ENCODE measurements at regions not wholly inside any gene's neighbourhood (a gene's known extent, or its start where the extent isn't known, plus 50 kb on each side); places are given as distances from the start of the nearest gene placed in this dataset.
"Not testable (repeated sequence)": the region's sequence is repeated elsewhere in the genome, so short reads cannot be mapped to it uniquely, and the experiment has no call there.

GRCh38 chr9:84501587-84501986 lies 161.0 kb upstream of the SLC28A3 start:
- no peaks in the 10 kb centered on the region for H3K36me3 Mint-ChIP-seq (ENCODE audit: low read depth)
- H3K27me3 Mint-ChIP-seq (ENCODE audit: low read depth), result no peaks in the 10 kb centered on the region
- no peak overlapping the region for H3K4me3 Mint-ChIP-seq
- no peaks in the 10 kb centered on the region for H3K9me3 Mint-ChIP-seq
- H3K4me1 Mint-ChIP-seq (ENCODE audit: low read depth), result no peaks in the 10 kb centered on the region
- no peak for DNase-seq (ENCODE audit: low spot score)
- H3K27ac Mint-ChIP-seq, result no peak overlapping the region

- Mint-ChIP-seq H3K27me3 (ENCODE audit: low read depth) (no peaks in the 10 kb centered on the region), H3K27ac (no peak overlapping the region), H3K4me3 (no peak overlapping the region), H3K4me1 (ENCODE audit: low read depth) (no peaks in the 10 kb centered on the region), H3K36me3 (ENCODE audit: low read depth) (no peaks in the 10 kb centered on the region), H3K9me3 (no peaks in the 10 kb centered on the region)
- no peak for DNase-seq (ENCODE audit: low spot score)
Observed at GRCh38 chr9:84502066-84502465, 161.5 kb upstream of the SLC28A3 start.

GRCh38 chr9:84504360-84504759 lies 163.8 kb upstream of the SLC28A3 start:
- no peak for DNase-seq (ENCODE audit: low spot score)
- Mint-ChIP-seq H3K27ac (no peak overlapping the region), H3K4me3 (no peak overlapping the region), H3K27me3 (ENCODE audit: low read depth) (no peaks in the 10 kb centered on the region), H3K4me1 (ENCODE audit: low read depth) (no peaks in the 10 kb centered on the region), H3K36me3 (ENCODE audit: low read depth) (no peaks in the 10 kb centered on the region), H3K9me3 (no peaks in the 10 kb centered on the region)

GRCh38 chr9:84511651-84512050 lies 157.9 kb upstream of the NTRK2 start:
- H3K4me1 Mint-ChIP-seq (ENCODE audit: low read depth), result no peaks in the 10 kb centered on the region
- H3K27me3 Mint-ChIP-seq (ENCODE audit: low read depth), result no peaks in the 10 kb centered on the region
- no peaks in the 10 kb centered on the region for H3K9me3 Mint-ChIP-seq
- H3K4me3 Mint-ChIP-seq, result no peak overlapping the region
- no peaks in the 10 kb centered on the region for H3K36me3 Mint-ChIP-seq (ENCODE audit: low read depth)
- DNase-seq (ENCODE audit: low spot score), result no peak
- no peak overlapping the region for H3K27ac Mint-ChIP-seq

GRCh38 chr9:84512493-84512892 lies 157.0 kb upstream of the NTRK2 start:
- Mint-ChIP-seq H3K36me3 (ENCODE audit: low read depth) (no peaks in the 10 kb centered on the region), H3K4me3 (no peak overlapping the region), H3K9me3 (no peaks in the 10 kb centered on the region), H3K27ac (no peak overlapping the region), H3K4me1 (ENCODE audit: low read depth) (no peaks in the 10 kb centered on the region), H3K27me3 (ENCODE audit: low read depth) (no peaks in the 10 kb centered on the region)
- DNase-seq (ENCODE audit: low spot score), result no peak

- Mint-ChIP-seq H3K4me1 (ENCODE audit: low read depth) (no peaks in the 10 kb centered on the region), H3K9me3 (no peaks in the 10 kb centered on the region), H3K4me3 (no peak overlapping the region), H3K27ac (no peak overlapping the region), H3K36me3 (ENCODE audit: low read depth) (no peaks in the 10 kb centered on the region), H3K27me3 (ENCODE audit: low read depth) (no peaks in the 10 kb centered on the region)
- no peak for DNase-seq (ENCODE audit: low spot score)
Observed at GRCh38 chr9:84513473-84513872, 156.1 kb upstream of the NTRK2 start.

GRCh38 chr9:84513979-84514378 lies 155.6 kb upstream of the NTRK2 start:
- no peaks in the 10 kb centered on the region for H3K36me3 Mint-ChIP-seq (ENCODE audit: low read depth)
- H3K4me1 Mint-ChIP-seq (ENCODE audit: low read depth), result no peaks in the 10 kb centered on the region
- H3K27me3 Mint-ChIP-seq (ENCODE audit: low read depth), result no peaks in the 10 kb centered on the region
- no peak overlapping the region for H3K27ac Mint-ChIP-seq
- no peaks in the 10 kb centered on the region for H3K9me3 Mint-ChIP-seq
- H3K4me3 Mint-ChIP-seq, result no peak overlapping the region
- no peak for DNase-seq (ENCODE audit: low spot score)

GRCh38 chr9:84514421-84514820 lies 155.1 kb upstream of the NTRK2 start:
- no peak for DNase-seq (ENCODE audit: low spot score)
- Mint-ChIP-seq H3K4me3 (no peak overlapping the region), H3K9me3 (no peaks in the 10 kb centered on the region), H3K27me3 (ENCODE audit: low read depth) (no peaks in the 10 kb centered on the region), H3K4me1 (ENCODE audit: low read depth) (no peaks in the 10 kb centered on the region), H3K36me3 (ENCODE audit: low read depth) (no peaks in the 10 kb centered on the region), H3K27ac (no peak overlapping the region)

GRCh38 chr9:84517026-84517425 lies 152.5 kb upstream of the NTRK2 start:
- H3K9me3 Mint-ChIP-seq, result no peaks in the 10 kb centered on the region
- DNase-seq (ENCODE audit: low spot score), result no peak
- no peak overlapping the region for H3K27ac Mint-ChIP-seq
- no peaks in the 10 kb centered on the region for H3K4me1 Mint-ChIP-seq (ENCODE audit: low read depth)
- no peak overlapping the region for H3K4me3 Mint-ChIP-seq
- H3K36me3 Mint-ChIP-seq (ENCODE audit: low read depth), result no peaks in the 10 kb centered on the region
- H3K27me3 Mint-ChIP-seq (ENCODE audit: low read depth), result no peaks in the 10 kb centered on the region

- no peak for DNase-seq (ENCODE audit: low spot score)
- H3K36me3 Mint-ChIP-seq (ENCODE audit: low read depth), result no peaks in the 10 kb centered on the region
- no peaks in the 10 kb centered on the region for H3K9me3 Mint-ChIP-seq
- no peak overlapping the region for H3K27ac Mint-ChIP-seq
- no peaks in the 10 kb centered on the region for H3K4me1 Mint-ChIP-seq (ENCODE audit: low read depth)
- no peak overlapping the region for H3K4me3 Mint-ChIP-seq
- H3K27me3 Mint-ChIP-seq (ENCODE audit: low read depth), result no peaks in the 10 kb centered on the region
Observed at GRCh38 chr9:84519413-84519812, 150.1 kb upstream of the NTRK2 start.

GRCh38 chr9:84521208-84521607 lies 148.3 kb upstream of the NTRK2 start:
- no peak for DNase-seq (ENCODE audit: low spot score)
- Mint-ChIP-seq H3K4me3 (no peak overlapping the region), H3K27me3 (ENCODE audit: low read depth) (no peaks in the 10 kb centered on the region), H3K27ac (no peak overlapping the region), H3K36me3 (ENCODE audit: low read depth) (no peaks in the 10 kb centered on the region), H3K4me1 (ENCODE audit: low read depth) (no peaks in the 10 kb centered on the region), H3K9me3 (no peaks in the 10 kb centered on the region)

- not testable (repeated sequence) for H3K27me3 Mint-ChIP-seq (ENCODE audit: low read depth); H3K27ac Mint-ChIP-seq; DNase-seq (ENCODE audit: low spot score); H3K4me1 Mint-ChIP-seq (ENCODE audit: low read depth); H3K4me3 Mint-ChIP-seq; H3K36me3 Mint-ChIP-seq (ENCODE audit: low read depth)
- peaks cover 16% of the 10 kb centered on the region for H3K9me3 Mint-ChIP-seq
Observed at GRCh38 chr9:84526211-84526610, 143.3 kb upstream of the NTRK2 start.

- H3K36me3 Mint-ChIP-seq (ENCODE audit: low read depth); H3K27me3 Mint-ChIP-seq (ENCODE audit: low read depth); H3K4me3 Mint-ChIP-seq; DNase-seq (ENCODE audit: low spot score); H3K4me1 Mint-ChIP-seq (ENCODE audit: low read depth); H3K27ac Mint-ChIP-seq: not testable (repeated sequence)
- H3K9me3 Mint-ChIP-seq, result peaks cover 16% of the 10 kb centered on the region
Observed at GRCh38 chr9:84527060-84527720, 142.3 kb upstream of the NTRK2 start.

- H3K36me3 Mint-ChIP-seq (ENCODE audit: low read depth); H3K27ac Mint-ChIP-seq; H3K4me3 Mint-ChIP-seq; H3K27me3 Mint-ChIP-seq (ENCODE audit: low read depth); DNase-seq (ENCODE audit: low spot score); H3K4me1 Mint-ChIP-seq (ENCODE audit: low read depth): not testable (repeated sequence)
- peaks cover 20% of the 10 kb centered on the region for H3K9me3 Mint-ChIP-seq
Observed at GRCh38 chr9:84535973-84536372, 133.6 kb upstream of the NTRK2 start.

- Mint-ChIP-seq H3K27ac (no peak overlapping the region), H3K4me1 (ENCODE audit: low read depth) (no peaks in the 10 kb centered on the region), H3K4me3 (no peak overlapping the region), H3K27me3 (ENCODE audit: low read depth) (no peaks in the 10 kb centered on the region), H3K9me3 (peaks cover 20% of the 10 kb centered on the region), H3K36me3 (ENCODE audit: low read depth) (no peaks in the 10 kb centered on the region)
- DNase-seq (ENCODE audit: low spot score), result no peak
Observed at GRCh38 chr9:84538879-84539278, 130.7 kb upstream of the NTRK2 start.
